Upper lobe of left lung (tissue), 4 donors: ENCODE measurements at regions not wholly inside any gene's neighbourhood (a gene's known extent, or its start where the extent isn't known, plus 50 kb on each side); places are given as distances from the start of the nearest gene placed in this dataset.

Experiments
- EP300 ChIP-seq, 4 donors: sonication (generic); formaldehyde crosslinking; IDR thresholded peaks; one replicate each; pipeline ENCODE4 v1.5.1; 2017; ENCODE audit warnings: antibody characterized with exemption in 4 of 4, control low read depth in 2 of 4
- POLR2AphosphoS5 ChIP-seq, 2 donors: sonication (generic); formaldehyde crosslinking; IDR thresholded peaks; one replicate each; pipeline ENCODE4 v1.5.1; 2017; ENCODE audit warnings: antibody characterized with exemption in 2 of 2

- no peak for TF ChIP-seq POLR2AphosphoS5 (IDR thresholded peaks at IDR 0.05)
- TF ChIP-seq EP300 (IDR thresholded peaks at IDR 0.05): no peak
These were observed 280.9 kb downstream of the FGFR2 start for GRCh38 chr10:121317374-121317773.
